MM.1S (cell line): ENCODE measurements at regions not wholly inside any gene's neighbourhood (a gene's known extent, or its start where the extent isn't known, plus 50 kb on each side); places are given as distances from the start of the nearest gene placed in this dataset.

Source experiments
- EZH2 ChIP-seq: fragments of 300-600 bp; sonication (generic); optimal IDR thresholded peaks from 2 replicates; pipeline ENCODE3; 2017; ENCODE audit warnings: low read depth, mild to moderate bottlenecking, antibody characterized with exemption, low read length, mixed read lengths
- TF ChIP-seq, protein P1 (sequence below): fragments of 300-600 bp; sonication (generic); IDR thresholded peaks from 2 replicates; pipeline ENCODE4 v1.5.1; 2016; ENCODE audit warnings: antibody characterized with exemption, low read length, mixed read lengths

DNA sequence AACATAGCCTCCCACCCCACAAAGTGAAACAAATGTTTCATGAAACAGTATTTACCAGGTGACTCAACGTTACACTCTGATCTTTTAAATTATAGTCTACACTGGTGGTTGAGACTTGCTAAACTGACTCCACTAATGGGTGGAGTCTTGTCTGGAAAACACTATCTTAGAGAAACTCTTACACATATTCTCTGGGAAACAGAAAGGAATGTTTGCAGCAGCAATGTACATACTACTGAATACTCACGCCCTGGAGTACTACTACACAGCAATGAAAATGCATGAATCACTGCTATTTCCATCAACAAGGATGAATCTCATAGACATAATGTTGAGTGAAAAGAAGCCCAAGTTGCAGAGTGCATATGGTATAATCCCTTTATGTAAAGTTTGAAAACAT, 208.5 kb upstream of the IGFBP7 start:
- TF ChIP-seq, protein P1, sequence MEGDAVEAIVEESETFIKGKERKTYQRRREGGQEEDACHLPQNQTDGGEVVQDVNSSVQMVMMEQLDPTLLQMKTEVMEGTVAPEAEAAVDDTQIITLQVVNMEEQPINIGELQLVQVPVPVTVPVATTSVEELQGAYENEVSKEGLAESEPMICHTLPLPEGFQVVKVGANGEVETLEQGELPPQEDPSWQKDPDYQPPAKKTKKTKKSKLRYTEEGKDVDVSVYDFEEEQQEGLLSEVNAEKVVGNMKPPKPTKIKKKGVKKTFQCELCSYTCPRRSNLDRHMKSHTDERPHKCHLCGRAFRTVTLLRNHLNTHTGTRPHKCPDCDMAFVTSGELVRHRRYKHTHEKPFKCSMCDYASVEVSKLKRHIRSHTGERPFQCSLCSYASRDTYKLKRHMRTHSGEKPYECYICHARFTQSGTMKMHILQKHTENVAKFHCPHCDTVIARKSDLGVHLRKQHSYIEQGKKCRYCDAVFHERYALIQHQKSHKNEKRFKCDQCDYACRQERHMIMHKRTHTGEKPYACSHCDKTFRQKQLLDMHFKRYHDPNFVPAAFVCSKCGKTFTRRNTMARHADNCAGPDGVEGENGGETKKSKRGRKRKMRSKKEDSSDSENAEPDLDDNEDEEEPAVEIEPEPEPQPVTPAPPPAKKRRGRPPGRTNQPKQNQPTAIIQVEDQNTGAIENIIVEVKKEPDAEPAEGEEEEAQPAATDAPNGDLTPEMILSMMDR = no peak
- no peak for TF ChIP-seq EZH2
